SK-N-SH treated with all-trans-retinoic acid at 6 μM for 48 hours (cell line): ENCODE measurements at regions not wholly inside any gene's neighbourhood (a gene's known extent, or its start where the extent isn't known, plus 50 kb on each side); places are given as distances from the start of the nearest gene placed in this dataset.

Source experiments
- BACH2 ChIP-seq: fragments of 250-450 bp; sonication (Bioruptor Pico); IDR thresholded peaks from 2 replicates; pipeline ENCODE4 v1.9.0; 2021; ENCODE audit warnings: mild to moderate bottlenecking, borderline replicate concordance
- CREB5 ChIP-seq: fragments of 250-450 bp; sonication (Bioruptor Pico); IDR thresholded peaks from 2 replicates; pipeline ENCODE4 v1.5.1; 2020; ENCODE audit warnings: low read depth, mild to moderate bottlenecking, moderate library complexity
- CSRNP3 ChIP-seq: fragments of 250-450 bp; sonication (Bioruptor Pico); IDR thresholded peaks from 2 replicates; pipeline ENCODE4 v1.5.1; 2021; ENCODE audit warnings: mild to moderate bottlenecking, moderate library complexity
- ESRRG ChIP-seq: fragments of 250-450 bp; sonication (Bioruptor Pico); IDR thresholded peaks from 2 replicates; pipeline ENCODE4 v1.6.1; 2021; ENCODE audit warnings: mild to moderate bottlenecking
- ISL1 ChIP-seq: fragments of 250-450 bp; sonication (Bioruptor Pico); IDR thresholded peaks from 2 replicates; pipeline ENCODE4 v2.1.2; 2022; ENCODE audit warnings: mild to moderate bottlenecking, moderate library complexity
- OSR1 ChIP-seq: fragments of 250-450 bp; sonication (Bioruptor Pico); IDR thresholded peaks from 2 replicates; pipeline ENCODE4 v1.8.0; 2022; ENCODE audit warnings: moderate library complexity, mild to moderate bottlenecking, inconsistent platforms
- PATZ1 ChIP-seq: fragments of 250-450 bp; sonication (Bioruptor Pico); IDR thresholded peaks from 2 replicates; pipeline ENCODE4 v1.8.0; 2020; ENCODE audit warnings: mild to moderate bottlenecking, moderate library complexity, borderline replicate concordance
- RARB ChIP-seq: fragments of 250-450 bp; sonication (Bioruptor Pico); IDR thresholded peaks from 2 replicates; pipeline ENCODE4 v1.8.0; 2021; ENCODE audit warnings: mild to moderate bottlenecking, moderate library complexity
- SNAI2 ChIP-seq: fragments of 250-450 bp; sonication (Bioruptor Pico); IDR thresholded peaks from 2 replicates; pipeline ENCODE4 v1.5.0; 2020; ENCODE audit warnings: mild to moderate bottlenecking, moderate library complexity
- ZC3H10 ChIP-seq: fragments of 250-450 bp; sonication (Bioruptor Pico); IDR thresholded peaks from 2 replicates; pipeline ENCODE4 v1.5.1; 2021; ENCODE audit warnings: mild to moderate bottlenecking, moderate library complexity
- ZFP3 ChIP-seq: fragments of 250-450 bp; sonication (Bioruptor Pico); IDR thresholded peaks from 2 replicates; pipeline ENCODE4 v1.5.0; 2020; ENCODE audit warnings: mild to moderate bottlenecking, moderate library complexity
- ZFP30 ChIP-seq: fragments of 450-650 bp; formaldehyde crosslinking; IDR thresholded peaks from 2 replicates; pipeline ENCODE4 v1.5.0; 2022; ENCODE audit warnings: mild to moderate bottlenecking, moderate library complexity
- ZNF8 ChIP-seq: fragments of 450-650 bp; formaldehyde crosslinking; IDR thresholded peaks from 2 replicates; pipeline ENCODE4 v1.5.0; 2020; ENCODE audit warnings: mild to moderate bottlenecking, moderate library complexity
- TF ChIP-seq, protein P1 (sequence below): fragments of 250-450 bp; sonication (Bioruptor Pico); IDR thresholded peaks from 2 replicates; pipeline ENCODE4 v1.8.0; 2021; ENCODE audit warnings: low read depth, mild to moderate bottlenecking, moderate library complexity, borderline replicate concordance

GRCh38 chr7:106793015-106793975, 71.8 kb upstream of the PIK3CG start:
- no peak for TF ChIP-seq ZNF8 (CRISPR knock-in tag)
- TF ChIP-seq ZFP30 = no peak
- TF ChIP-seq ISL1 (CRISPR knock-in tag) = no peak
- no peak for TF ChIP-seq CREB5 (CRISPR knock-in tag)
- TF ChIP-seq ZFP3 (CRISPR knock-in tag) = no peak
- TF ChIP-seq RARB (CRISPR knock-in tag) = no peak
- TF ChIP-seq ESRRG (CRISPR knock-in tag) = no peak
- TF ChIP-seq CSRNP3 (CRISPR knock-in tag) = no peak
- no peak for TF ChIP-seq BACH2 (CRISPR knock-in tag)
- no peak for TF ChIP-seq OSR1 (CRISPR knock-in tag)
- TF ChIP-seq SNAI2 = no peak
- TF ChIP-seq, protein P1, sequence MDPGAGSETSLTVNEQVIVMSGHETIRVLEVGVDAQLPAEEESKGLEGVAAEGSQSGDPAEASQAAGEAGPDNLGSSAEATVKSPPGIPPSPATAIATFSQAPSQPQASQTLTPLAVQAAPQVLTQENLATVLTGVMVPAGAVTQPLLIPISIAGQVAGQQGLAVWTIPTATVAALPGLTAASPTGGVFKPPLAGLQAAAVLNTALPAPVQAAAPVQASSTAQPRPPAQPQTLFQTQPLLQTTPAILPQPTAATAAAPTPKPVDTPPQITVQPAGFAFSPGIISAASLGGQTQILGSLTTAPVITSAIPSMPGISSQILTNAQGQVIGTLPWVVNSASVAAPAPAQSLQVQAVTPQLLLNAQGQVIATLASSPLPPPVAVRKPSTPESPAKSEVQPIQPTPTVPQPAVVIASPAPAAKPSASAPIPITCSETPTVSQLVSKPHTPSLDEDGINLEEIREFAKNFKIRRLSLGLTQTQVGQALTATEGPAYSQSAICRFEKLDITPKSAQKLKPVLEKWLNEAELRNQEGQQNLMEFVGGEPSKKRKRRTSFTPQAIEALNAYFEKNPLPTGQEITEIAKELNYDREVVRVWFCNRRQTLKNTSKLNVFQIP (CRISPR knock-in tag) = no peak
- no peak for TF ChIP-seq PATZ1 (CRISPR knock-in tag)
- TF ChIP-seq ZC3H10 (CRISPR knock-in tag) = no peak
